ENCODE measurements at regions not wholly inside any gene's neighbourhood (a gene's known extent, or its start where the extent isn't known, plus 50 kb on each side); places are given as distances from the start of the nearest gene placed in this dataset.

DNA sequence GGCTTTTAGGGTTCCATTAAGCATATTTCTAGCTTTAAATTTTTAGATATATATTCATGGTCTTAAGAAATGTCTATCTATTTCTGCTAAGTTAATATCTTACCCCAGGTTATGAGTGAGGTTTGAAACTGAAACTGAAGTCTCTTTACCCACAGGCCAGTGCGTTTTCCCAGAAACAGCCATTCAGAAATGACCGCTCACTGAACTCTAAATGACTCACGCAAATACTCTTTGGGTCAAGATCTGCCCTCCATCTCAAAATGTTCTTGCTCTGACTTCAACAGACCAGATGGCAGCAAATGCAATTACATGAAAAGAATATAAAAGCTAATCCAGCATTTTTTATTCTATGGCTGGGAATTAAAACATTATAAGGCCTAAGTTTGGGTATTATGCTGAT is 315.2 kb downstream of the TDRD15 start:
- no peak for DNase-seq (ENCODE audit: low read depth)

- DNase-seq (ENCODE audit: low read depth): no peak
Measured at GRCh38 chr2:21441442-21441841, 317.7 kb downstream of the TDRD15 start.

DNA sequence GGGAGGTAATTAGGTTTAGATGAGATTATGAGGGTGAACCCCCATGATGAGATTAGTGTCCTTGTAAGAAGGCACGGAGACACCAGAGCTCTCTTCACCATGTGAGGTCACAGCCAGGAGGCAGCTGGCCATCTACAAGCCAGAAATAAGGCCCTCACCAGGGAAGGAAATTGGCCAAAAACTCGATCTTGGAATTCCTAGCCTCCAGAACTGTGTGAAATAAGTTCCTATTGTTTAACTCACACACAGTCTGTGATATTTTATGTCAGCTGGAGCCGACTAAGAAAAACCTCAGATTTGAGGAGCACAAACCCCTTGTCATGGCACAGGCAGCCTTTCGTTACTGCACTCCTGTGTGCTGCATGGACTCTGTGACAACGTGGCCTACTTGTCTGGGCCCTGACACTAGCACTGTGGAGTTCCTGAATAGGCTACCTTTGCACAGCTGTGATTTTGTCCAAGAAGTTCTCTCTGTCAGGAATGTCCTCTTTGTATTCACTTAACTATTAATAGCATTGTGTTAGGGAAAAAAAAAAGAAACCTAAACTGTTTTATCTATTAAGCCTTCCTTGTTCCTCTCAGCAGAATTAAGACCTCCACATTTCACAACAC is 319.8 kb downstream of the TDRD15 start:
- no peak for DNase-seq (ENCODE audit: low read depth)

GRCh38 chr2:21449881-21450280 is 326.1 kb downstream of the TDRD15 start:
- DNase-seq (ENCODE audit: low read depth): no peak

DNA sequence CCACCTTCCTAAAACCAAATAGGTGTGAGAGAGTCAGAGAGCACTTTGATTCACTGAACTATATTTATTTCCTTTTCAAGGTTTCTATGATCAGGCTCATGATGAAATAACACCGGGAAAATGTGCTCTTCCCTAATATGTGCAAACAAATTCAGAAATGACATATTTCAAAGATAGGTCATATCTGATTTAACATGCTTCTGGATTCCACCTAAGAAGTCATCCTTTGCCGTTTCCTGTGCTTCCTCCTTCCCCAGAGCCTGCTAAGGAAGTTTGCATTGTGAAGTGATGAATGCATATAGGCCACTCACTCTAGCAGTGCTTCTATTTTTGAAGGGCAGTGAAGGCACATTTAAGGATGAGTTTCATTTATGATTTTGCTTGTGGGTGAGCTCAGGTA is 327.6 kb downstream of the TDRD15 start:
- DNase-seq (ENCODE audit: low read depth): no peak

- no peak for DNase-seq (ENCODE audit: low read depth)
Measured at GRCh38 chr2:21452263-21452662, 328.5 kb downstream of the TDRD15 start.

GRCh38 chr2:21452678-21453077 is 328.9 kb downstream of the TDRD15 start:
- DNase-seq (ENCODE audit: low read depth): no peak

DNA sequence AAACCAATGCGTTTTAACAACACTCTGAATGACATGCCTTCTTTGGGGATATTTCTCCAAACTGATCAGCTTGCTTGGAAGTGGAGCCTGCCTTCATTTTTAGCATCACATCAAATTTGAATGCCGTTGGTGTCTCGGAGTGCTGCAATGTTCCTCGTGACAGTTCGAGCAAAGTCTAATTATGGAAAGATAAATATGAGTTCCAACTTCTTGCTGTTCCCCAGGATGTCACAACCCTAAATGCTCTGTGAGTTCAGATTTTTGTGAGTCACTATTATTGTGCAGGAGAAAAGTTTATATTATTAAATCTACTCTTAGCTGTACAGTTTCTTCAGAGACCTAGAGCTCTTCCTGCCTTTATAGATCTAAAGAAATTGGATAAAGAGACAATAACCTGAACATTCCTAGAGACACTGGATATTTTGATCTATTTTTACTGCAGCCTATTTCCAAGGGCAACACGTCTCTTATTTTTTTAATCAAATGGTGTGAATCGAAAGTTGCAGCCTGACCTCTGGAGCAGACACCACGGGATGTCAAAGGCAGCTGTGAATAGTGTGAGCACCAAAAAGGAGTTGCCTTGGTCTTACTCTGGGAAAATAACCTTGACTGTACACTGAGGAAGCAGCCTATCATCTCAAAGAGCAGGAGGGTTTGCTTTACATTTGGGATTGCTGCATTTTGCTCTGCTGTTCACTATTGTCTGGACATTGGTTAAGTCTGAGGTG is 330.1 kb downstream of the TDRD15 start:
- no peak for DNase-seq (ENCODE audit: low read depth)

DNA sequence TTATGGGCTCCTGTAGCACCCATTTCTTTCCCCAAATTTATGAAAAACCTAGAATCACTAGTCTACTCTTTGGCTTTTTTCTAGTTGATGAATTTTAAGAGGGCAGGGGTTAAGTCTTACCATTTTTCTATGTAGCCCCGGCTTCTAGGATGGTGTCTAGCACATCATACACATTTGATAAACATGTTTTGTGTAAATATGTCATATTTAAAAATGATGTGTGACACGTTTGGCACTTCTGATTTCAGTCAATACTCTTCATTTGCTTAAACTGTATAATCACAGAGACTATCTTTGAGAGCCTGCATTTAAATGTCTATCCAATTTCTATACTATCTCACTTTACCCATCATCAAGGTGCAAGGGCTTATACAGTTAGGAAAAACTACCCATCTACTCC is 331.1 kb downstream of the TDRD15 start:
- DNase-seq (ENCODE audit: low read depth): no peak

DNA sequence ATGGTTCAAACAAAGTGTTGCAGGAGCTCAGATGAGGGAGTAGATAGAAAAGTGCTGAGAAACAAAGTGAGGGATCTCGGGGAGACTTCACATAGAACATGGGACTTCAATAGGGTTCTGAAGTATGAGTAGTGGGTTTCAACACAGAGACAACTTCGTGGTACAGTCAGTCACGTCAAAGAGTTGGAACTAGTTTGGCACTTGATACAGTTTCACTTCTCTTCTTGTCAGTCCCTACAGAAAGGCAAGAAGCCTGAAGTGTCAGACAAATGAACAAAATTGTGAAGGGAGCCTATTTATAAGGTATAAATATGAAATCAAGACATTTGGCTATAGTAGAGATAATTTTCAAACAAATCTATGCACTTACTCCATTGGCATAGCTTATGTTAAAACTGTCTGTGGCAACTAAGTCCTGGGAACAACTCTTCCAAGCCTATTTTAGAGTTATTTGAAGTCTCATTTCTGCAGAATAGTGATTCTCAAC is 338.0 kb downstream of the TDRD15 start:
- no peak for DNase-seq (ENCODE audit: low read depth)

GRCh38 chr2:21466341-21466927 is 342.7 kb downstream of the TDRD15 start:
- no peak for DNase-seq (ENCODE audit: low read depth)

- no peak for DNase-seq (ENCODE audit: low read depth)
Measured at GRCh38 chr2:21467280-21467818, 343.6 kb downstream of the TDRD15 start.

DNA sequence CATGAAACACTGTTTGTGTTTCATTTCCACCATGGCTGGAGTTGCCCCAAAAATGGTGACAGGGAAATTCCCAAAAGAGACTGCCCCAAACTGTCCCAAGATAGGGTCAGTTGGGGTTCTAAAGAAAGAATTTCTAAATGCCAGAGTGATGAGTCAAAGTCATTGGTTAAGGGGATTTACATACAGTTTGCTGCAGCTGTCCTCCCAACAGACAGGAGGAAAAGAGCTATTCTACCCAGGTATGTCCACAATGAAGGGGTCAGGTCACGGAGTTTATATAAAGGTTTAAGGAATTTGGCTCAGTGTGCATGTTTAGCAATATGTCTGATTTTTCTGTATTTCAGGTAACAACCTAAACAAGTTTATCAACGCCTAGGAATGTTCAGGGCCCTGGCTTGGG is 344.1 kb downstream of the TDRD15 start:
- DNase-seq (ENCODE audit: low read depth): no peak

GRCh38 chr2:21468624-21469023 is 344.9 kb downstream of the TDRD15 start:
- DNase-seq (ENCODE audit: low read depth): no peak

DNA sequence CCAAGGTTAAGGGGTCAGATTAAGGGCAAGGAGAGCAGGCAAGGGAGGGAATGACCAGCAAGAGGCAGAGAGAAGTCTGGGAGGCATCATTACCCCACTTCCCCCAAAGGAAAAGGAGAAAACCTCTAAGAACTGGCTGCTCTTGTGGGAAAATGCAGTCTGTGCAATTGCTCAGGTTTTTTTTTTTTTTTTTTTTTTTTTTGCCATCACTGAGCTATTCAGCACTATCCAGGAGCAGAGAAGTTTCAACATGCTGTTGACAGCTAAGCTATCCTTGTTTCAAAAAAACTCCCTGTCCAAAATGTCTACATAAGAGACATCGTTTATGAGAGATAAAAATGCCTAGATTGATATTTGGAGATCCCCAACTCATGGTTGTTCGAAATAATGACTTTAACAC is 345.4 kb downstream of the TDRD15 start:
- DNase-seq (ENCODE audit: low read depth): no peak

DNA sequence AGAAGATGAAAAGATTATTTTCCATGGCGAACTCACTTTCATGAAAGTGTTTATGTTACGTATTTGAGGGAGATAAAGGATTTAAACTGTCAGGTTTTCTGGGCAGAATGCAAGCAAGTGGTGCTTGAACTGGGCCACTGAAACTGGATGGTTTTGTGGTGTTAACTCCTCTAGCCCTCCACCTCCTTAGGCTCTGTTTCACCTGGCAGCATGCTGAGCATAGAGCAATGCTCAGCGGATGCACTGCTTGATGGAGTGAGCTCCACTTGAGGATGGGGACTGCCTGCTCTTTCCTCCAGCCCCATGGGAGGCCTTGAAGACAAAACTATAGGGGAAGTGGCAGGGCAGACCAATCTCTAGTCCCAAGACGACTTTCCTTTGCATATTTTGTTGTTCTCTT is 345.8 kb downstream of the TDRD15 start:
- DNase-seq (ENCODE audit: low read depth): no peak

DNA sequence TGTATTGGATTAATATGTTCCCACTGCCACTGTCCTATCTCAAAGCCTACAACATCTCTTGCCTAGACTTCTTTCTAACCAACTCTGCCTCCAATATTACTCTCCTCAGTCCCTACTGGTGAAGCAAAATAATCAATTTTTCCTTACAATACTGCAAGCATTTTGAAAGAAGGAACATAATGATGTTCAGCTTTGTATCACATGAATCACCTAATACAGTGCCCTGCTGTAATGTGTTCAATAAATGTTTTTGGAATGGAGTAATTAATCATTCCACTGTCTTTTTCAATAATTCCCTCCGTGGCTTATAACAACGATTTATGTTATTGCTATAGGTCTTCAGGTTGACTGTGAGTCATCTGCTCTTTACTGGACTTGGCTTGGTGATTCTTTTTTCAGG is 356.4 kb downstream of the TDRD15 start:
- no peak for DNase-seq (ENCODE audit: low read depth)

DNA sequence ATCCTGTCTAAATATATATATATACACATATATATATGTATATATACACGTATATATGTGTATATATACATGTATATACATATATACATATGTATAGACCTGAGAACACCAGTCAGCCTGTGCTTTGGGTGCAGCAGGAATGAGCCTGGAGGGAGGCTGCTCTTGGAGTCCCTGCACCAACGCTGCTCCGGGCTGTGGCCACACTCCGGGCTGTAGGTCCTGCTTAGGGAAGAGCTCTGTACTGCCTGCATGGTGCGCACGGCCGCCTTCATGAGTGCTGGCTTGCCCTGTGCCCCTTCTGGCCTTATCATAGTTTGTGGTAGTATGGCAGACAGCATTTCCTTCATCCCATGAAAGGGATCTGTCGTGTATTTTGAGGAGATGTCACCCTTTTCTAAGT is 360.9 kb downstream of the TDRD15 start:
- DNase-seq (ENCODE audit: low read depth): no peak

DNA sequence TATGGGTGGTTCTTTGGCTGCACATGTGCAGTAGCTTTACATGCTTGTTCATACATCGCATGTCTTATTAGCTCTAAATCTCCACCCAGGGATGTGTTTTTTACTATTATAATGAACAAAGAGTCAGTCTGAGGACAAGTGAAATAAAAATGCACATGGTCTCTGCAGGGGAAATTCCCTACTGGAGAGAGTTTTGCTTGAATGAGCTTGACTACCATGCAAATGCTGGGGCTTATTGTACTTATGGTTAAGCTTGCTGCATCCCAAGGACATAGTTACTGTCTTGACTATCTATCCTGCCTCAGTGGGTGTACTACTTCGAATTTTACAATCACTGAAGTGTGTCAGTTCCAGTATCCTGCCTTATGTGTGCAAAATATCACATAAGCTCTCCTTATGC is 362.7 kb downstream of the TDRD15 start:
- DNase-seq (ENCODE audit: low read depth): no peak

DNA sequence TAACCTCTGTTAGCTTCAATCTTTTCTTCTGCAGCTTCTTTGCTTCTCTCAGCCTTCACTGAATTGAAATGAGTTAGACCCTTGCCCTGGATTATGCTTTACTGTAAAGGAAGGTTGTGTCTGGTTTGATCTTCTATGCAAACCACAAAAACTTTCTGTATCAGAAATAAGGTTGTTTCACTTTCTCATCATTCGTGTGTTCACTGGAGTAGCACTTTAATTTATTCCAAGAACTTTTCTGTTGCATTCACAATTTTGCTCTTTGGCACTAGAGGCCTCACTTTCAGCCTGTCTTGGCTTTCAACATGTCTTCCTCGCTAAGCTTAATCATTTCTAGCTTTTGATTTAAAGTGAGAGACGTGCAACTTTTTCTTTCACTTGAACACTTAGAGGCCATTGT is 365.3 kb downstream of the TDRD15 start:
- no peak for DNase-seq (ENCODE audit: low read depth)

- no peak for DNase-seq (ENCODE audit: low read depth)
Measured at GRCh38 chr2:21498016-21498415, 374.2 kb downstream of the TDRD15 start.

DNA sequence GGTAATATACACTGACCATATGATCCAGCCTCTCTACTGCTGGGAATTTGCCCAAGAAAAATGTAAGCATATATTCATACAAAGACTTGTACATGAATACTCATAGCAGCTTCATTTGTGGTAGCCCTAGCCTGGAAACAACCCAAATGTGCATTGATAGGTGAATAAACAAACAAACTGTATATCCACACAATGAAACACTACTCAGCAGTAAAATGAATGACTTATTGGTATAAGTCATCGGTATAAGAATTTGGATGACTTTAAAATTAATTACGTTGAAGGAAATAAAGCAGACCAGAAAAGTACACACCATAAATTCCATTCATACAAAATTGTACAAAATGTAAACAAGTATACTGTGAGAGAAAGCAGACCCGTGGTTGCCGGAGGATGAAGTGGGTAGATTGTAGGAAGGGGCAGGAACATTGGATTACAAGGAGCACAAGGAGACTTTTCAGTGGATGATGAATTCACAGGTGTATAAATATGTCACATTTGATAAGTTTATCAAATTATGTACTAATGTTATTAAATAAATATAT is 376.7 kb downstream of the TDRD15 start:
- DNase-seq (ENCODE audit: low read depth): no peak
